ENCODE measurements at regions not wholly inside any gene's neighbourhood (a gene's known extent, or its start where the extent isn't known, plus 50 kb on each side); places are given as distances from the start of the nearest gene placed in this dataset.

DNA sequence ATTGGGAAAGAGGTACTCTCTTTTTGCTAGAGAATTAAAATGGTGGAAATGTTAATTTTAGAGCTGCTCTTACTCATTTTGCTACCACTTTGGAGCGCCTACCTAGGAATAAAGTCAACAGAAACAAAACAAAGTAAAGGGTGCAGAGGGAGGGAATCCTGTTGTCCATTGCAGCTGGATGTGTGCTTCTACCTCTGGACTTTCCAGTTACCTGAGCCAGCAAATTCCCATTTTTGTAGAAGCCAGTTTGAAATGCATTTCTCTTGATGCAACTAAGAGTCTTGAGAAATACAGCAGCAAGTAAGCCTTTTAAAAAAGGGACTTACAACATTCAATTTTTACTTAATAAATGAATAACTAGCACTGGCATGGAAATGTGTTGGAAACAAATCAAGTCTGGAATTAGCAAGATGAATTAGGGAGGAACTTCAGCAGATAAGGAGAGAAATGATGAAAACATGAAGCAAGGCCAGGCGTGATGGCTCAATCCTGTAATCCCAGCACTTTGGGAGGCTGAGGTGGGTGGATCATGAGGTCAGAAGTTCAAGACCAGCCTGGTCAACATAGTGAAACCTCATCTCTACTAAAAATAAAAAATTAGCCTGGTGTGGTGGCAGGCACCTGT is 113.5 kb upstream of the CTTNBP2 start:
- TF ChIP-seq, protein P1, sequence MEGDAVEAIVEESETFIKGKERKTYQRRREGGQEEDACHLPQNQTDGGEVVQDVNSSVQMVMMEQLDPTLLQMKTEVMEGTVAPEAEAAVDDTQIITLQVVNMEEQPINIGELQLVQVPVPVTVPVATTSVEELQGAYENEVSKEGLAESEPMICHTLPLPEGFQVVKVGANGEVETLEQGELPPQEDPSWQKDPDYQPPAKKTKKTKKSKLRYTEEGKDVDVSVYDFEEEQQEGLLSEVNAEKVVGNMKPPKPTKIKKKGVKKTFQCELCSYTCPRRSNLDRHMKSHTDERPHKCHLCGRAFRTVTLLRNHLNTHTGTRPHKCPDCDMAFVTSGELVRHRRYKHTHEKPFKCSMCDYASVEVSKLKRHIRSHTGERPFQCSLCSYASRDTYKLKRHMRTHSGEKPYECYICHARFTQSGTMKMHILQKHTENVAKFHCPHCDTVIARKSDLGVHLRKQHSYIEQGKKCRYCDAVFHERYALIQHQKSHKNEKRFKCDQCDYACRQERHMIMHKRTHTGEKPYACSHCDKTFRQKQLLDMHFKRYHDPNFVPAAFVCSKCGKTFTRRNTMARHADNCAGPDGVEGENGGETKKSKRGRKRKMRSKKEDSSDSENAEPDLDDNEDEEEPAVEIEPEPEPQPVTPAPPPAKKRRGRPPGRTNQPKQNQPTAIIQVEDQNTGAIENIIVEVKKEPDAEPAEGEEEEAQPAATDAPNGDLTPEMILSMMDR (IDR thresholded peaks at IDR 0.05), result no peak
- no peak for TF ChIP-seq POLR2A (IDR thresholded peaks at IDR 0.05)
- Histone ChIP-seq H3K36me3 (no peaks in the 10 kb centered on the region), H3K27ac (peak overlapping the region; percentile 62 to 73), H3K4me3 (no peak overlapping the region), H3K27me3 (no peaks in the 10 kb centered on the region), H3K9me3 (no peaks in the 10 kb centered on the region), H3K4me1 (no peaks in the 10 kb centered on the region)
- intact Hi-C loops (cut with DNase I; ENCODE audit: low total_unique reads), result no loop called here
- peak; percentile 65 to 82 for DNase-seq

DNA sequence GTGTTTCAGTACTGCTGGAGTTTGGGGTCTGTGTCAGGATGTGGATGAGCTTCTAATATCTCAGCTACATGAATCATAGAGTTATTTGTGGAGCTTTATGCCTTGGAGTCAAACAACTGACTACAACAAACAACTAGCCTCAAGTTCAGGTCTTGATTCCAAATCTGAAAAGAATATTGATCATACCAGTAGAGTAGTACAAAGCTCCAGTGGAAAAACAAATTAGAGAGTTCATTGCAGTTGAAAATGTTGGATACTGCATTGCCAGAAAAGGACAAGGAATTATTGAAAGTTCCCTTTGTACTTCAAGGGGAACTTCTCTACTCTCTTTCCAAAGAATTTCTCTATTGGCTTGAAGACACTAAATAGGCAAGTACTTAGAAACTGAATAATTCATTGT is 117.6 kb upstream of the CTTNBP2 start:
- intact Hi-C loops (cut with DNase I; ENCODE audit: low total_unique reads), result no loop called here
- no peak for DNase-seq
- Histone ChIP-seq H3K9me3 (no peaks in the 10 kb centered on the region), H3K27me3 (no peaks in the 10 kb centered on the region), H3K27ac (no peak overlapping the region), H3K4me3 (no peak overlapping the region), H3K4me1 (no peaks in the 10 kb centered on the region), H3K36me3 (no peaks in the 10 kb centered on the region)
- TF ChIP-seq, protein P1 (IDR thresholded peaks at IDR 0.05), result no peak
- no peak for TF ChIP-seq POLR2A (IDR thresholded peaks at IDR 0.05)

DNA sequence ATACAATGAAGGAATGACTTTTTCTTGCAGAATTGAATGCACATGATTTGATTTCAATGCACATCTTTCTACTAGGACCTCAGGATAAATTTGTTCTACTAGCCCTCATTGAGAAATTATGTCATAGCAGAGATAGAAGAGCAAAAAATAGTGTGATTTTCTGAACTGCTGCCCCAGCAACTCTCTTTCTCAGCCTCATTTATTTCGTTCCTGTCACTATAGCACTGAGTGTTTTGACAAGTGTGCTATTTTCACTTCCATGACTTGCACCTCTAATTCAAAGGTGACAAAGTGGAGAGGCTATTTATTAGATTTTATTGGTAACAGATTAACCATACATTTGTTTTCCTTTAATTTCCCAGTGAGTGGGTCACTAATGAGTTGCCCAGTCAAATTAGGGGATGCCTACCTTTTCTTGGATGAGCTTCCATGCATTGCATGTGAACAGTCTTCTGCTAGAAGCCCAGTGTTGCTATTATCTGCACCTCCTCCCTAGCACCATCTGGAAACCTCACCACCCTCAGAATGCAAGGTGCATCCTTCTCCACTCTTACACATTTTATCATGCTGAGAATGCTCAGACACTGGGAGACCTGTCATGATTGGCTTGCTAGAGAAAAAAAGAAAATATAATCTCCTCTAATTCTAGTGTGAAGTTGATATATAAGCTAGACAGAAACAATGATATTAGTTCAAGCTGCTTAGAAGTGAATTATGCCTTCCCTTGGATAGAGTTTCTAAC is 119.6 kb upstream of the CTTNBP2 start:
- no peaks in the 10 kb centered on the region for H3K27me3 ChIP-seq
- H3K36me3 ChIP-seq, result no peaks in the 10 kb centered on the region
- no peak overlapping the region for H3K4me3 ChIP-seq
- H3K27ac ChIP-seq, result peak overlapping the region in 1 of 2 donors; percentile 40
- DNase-seq, result no peak
- no peaks in the 10 kb centered on the region for H3K4me1 ChIP-seq
- intact Hi-C loops (cut with DNase I; ENCODE audit: low total_unique reads), result no loop called here
- no peaks in the 10 kb centered on the region for H3K9me3 ChIP-seq
- TF ChIP-seq, protein P1 (IDR thresholded peaks at IDR 0.05), result no peak
- no peak for TF ChIP-seq POLR2A (IDR thresholded peaks at IDR 0.05)

DNA sequence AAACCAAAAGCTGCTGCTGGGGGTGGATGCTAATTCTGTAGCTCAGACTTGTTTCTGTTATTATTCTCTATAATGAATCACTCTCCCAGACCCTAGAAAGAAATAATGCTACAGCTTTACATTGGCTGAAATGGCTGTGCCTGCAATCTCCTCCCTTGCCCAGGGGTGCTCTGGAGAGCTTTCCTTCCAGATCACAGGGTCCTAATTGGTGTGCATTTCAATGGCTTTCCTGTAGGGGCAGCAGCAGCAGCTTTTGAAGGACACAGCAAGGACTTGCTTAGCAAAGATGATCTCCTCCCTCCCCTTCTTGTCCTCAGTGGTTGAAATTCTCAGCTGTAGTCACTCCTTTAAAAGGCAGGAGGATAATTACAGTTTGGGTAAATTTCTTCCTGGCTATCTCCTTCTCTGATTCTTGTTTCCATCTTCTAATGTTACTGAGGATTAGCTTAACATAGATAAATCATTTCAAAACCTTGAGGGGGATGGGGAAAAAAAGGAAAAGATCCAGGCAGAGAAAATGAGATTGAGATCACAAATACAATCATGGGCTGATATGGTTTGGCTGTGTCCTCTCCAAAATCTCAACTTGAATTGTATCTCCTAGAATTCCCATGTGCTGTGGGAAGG is 120.2 kb upstream of the CTTNBP2 start:
- intact Hi-C loops (cut with DNase I; ENCODE audit: low total_unique reads), result no loop called here
- no peaks in the 10 kb centered on the region for H3K36me3 ChIP-seq
- no peaks in the 10 kb centered on the region for H3K4me1 ChIP-seq
- TF ChIP-seq, protein P1 (IDR thresholded peaks at IDR 0.05), result peak; percentile 18 to 52 (median 40)
- no peak for TF ChIP-seq POLR2A (IDR thresholded peaks at IDR 0.05)
- H3K27ac ChIP-seq, result peak overlapping the region in 1 of 2 donors; percentile 40
- no peaks in the 10 kb centered on the region for H3K27me3 ChIP-seq
- peak in 1 of 2 donors; percentile 48 for DNase-seq
- H3K4me3 ChIP-seq, result no peak overlapping the region
- H3K9me3 ChIP-seq, result no peaks in the 10 kb centered on the region
